22Rv1 (cell line): ENCODE measurements at regions not wholly inside any gene's neighbourhood (a gene's known extent, or its start where the extent isn't known, plus 50 kb on each side); places are given as distances from the start of the nearest gene placed in this dataset.

Experiments used
- CTCF ChIP-seq: fragments of 450-650 bp; IDR thresholded peaks from 2 replicates; pipeline ENCODE4 v1.5.1; 2017; ENCODE audit warnings: mild to moderate bottlenecking
- ZFX ChIP-seq: fragments of 450-650 bp; IDR thresholded peaks from 2 replicates; pipeline ENCODE4 v1.6.1; 2017; ENCODE audit warnings: antibody characterized with exemption, borderline replicate concordance

GRCh38 chr5:126115059-126115629 is 308.1 kb upstream of the GRAMD2B start:
- TF ChIP-seq CTCF (no peak), ZFX (no peak)
